ENCODE measurements at regions not wholly inside any gene's neighbourhood (a gene's known extent, or its start where the extent isn't known, plus 50 kb on each side); places are given as distances from the start of the nearest gene placed in this dataset.

GRCh38 chrX:42022158-42022557, 98.8 kb upstream of the CASK start:
- Histone ChIP-seq H3K9me3 (no peaks in the 10 kb centered on the region), H3K4me3 (no peak overlapping the region), H3K4me1 (no peaks in the 10 kb centered on the region), H3K27me3 (no peaks in the 10 kb centered on the region), H3K27ac (no peak overlapping the region), H3K36me3 (no peaks in the 10 kb centered on the region)
- DNase-seq = no peak
- TF ChIP-seq POLR2A (IDR thresholded peaks at IDR 0.05) = no peak
- no peak for TF ChIP-seq EP300 (IDR thresholded peaks at IDR 0.05)
- TF ChIP-seq POLR2AphosphoS5 (IDR thresholded peaks at IDR 0.05) = no peak
- intact Hi-C loops (cut with DNase I) = no loop called here

GRCh38 chrX:42021058-42021457, 97.7 kb upstream of the CASK start:
- H3K36me3 ChIP-seq = no peaks in the 10 kb centered on the region
- TF ChIP-seq CTCF (IDR thresholded peaks at IDR 0.05) (no peak), POLR2AphosphoS5 (IDR thresholded peaks at IDR 0.05) (no peak), EP300 (IDR thresholded peaks at IDR 0.05) (no peak), POLR2A (IDR thresholded peaks at IDR 0.05) (no peak)
- no peaks in the 10 kb centered on the region for H3K9me3 ChIP-seq
- no peaks in the 10 kb centered on the region for H3K27me3 ChIP-seq
- intact Hi-C loops (cut with DNase I) = no loop called here
- H3K27ac ChIP-seq = no peak overlapping the region
- no peak for DNase-seq
- H3K4me1 ChIP-seq = no peaks in the 10 kb centered on the region
- H3K4me3 ChIP-seq = no peak overlapping the region

GRCh38 chrX:42020225-42020624, 96.9 kb upstream of the CASK start:
- Histone ChIP-seq H3K27me3 (no peaks in the 10 kb centered on the region), H3K4me3 (no peak overlapping the region), H3K4me1 (no peaks in the 10 kb centered on the region), H3K27ac (no peak overlapping the region), H3K36me3 (no peaks in the 10 kb centered on the region), H3K9me3 (no peaks in the 10 kb centered on the region)
- 94 to 97% methylated on average over 2 of the region's 2 CpGs for WGBS, 2 donors
- no peak for DNase-seq
- intact Hi-C loops (cut with DNase I) = no loop called here
- TF ChIP-seq CTCF (IDR thresholded peaks at IDR 0.05) (no peak), POLR2A (IDR thresholded peaks at IDR 0.05) (no peak), EP300 (IDR thresholded peaks at IDR 0.05) (no peak), POLR2AphosphoS5 (IDR thresholded peaks at IDR 0.05) (no peak)

- Histone ChIP-seq H3K9me3 (no peaks in the 10 kb centered on the region), H3K27ac (no peak overlapping the region), H3K36me3 (no peaks in the 10 kb centered on the region), H3K4me1 (no peaks in the 10 kb centered on the region), H3K4me3 (no peak overlapping the region), H3K27me3 (no peaks in the 10 kb centered on the region)
- 83 to 86% methylated on average over 1 of the region's 1 CpG for WGBS, 2 donors
- intact Hi-C loops (cut with DNase I) = no loop called here
- DNase-seq = no peak
- no peak for TF ChIP-seq POLR2A (IDR thresholded peaks at IDR 0.05)
- no peak for TF ChIP-seq EP300 (IDR thresholded peaks at IDR 0.05)
- no peak for TF ChIP-seq POLR2AphosphoS5 (IDR thresholded peaks at IDR 0.05)
- no peak for TF ChIP-seq CTCF (IDR thresholded peaks at IDR 0.05)
Observed at GRCh38 chrX:42017971-42018370, 94.6 kb upstream of the CASK start.

- intact Hi-C loops (cut with DNase I) = no loop called here
- no peaks in the 10 kb centered on the region for H3K27me3 ChIP-seq
- TF ChIP-seq POLR2A (IDR thresholded peaks at IDR 0.05) (no peak), POLR2AphosphoS5 (IDR thresholded peaks at IDR 0.05) (no peak), CTCF (IDR thresholded peaks at IDR 0.05) (no peak), EP300 (IDR thresholded peaks at IDR 0.05) (no peak)
- no peak overlapping the region for H3K27ac ChIP-seq
- no peaks in the 10 kb centered on the region for H3K4me1 ChIP-seq
- 84 to 92% methylated on average over 3 of the region's 3 CpGs for WGBS, 2 donors
- no peak overlapping the region for H3K4me3 ChIP-seq
- DNase-seq = no peak
- no peaks in the 10 kb centered on the region for H3K36me3 ChIP-seq
- H3K9me3 ChIP-seq = no peaks in the 10 kb centered on the region
Observed at GRCh38 chrX:42000836-42001235, 77.5 kb upstream of the CASK start.

All from sigmoid colon (tissue), 6 donors.